Frontal cortex (tissue), 3 donors: ENCODE measurements at regions not wholly inside any gene's neighbourhood (a gene's known extent, or its start where the extent isn't known, plus 50 kb on each side); places are given as distances from the start of the nearest gene placed in this dataset.
A peak's percentile ranks its signal among the peaks of the same experiment; 100 is the strongest.

ENCODE experiments used
- DNase-seq, 2 donors: peaks; one replicate each; pipeline ENCODE4 v3.0.0; 2012; ENCODE audit warnings: low spot score in 2 of 2
- FAIRE-seq: peaks from 2 replicates; lab custom pipeline; 2012; peaks lifted over from hg19 to GRCh38; lab: Jason Lieb, UNC
- donor health status: control.
- donor health status: control.
- donor health status: control.

DNA sequence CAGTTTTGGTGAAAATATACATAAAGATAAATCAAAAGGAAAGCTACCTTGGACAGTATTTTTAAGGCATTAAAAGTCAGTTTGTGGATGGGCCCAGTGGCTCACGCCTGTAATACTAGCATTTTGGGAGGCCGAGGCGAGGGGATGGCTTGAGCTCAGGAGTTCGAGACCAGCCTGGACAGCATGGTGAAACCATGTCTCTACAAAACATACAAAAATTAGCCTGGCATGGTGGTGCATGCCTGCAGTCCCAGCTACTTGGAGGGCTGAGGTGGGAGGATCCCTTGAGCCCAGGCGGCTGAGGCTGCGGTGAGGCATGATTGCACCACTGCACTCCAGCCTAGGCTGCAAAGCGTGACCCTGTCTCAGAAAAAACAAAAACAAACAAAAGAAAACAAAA lies 1253.8 kb downstream of the MRPL39 start:
- DNase-seq (no peak), FAIRE-seq (no peak)

DNA sequence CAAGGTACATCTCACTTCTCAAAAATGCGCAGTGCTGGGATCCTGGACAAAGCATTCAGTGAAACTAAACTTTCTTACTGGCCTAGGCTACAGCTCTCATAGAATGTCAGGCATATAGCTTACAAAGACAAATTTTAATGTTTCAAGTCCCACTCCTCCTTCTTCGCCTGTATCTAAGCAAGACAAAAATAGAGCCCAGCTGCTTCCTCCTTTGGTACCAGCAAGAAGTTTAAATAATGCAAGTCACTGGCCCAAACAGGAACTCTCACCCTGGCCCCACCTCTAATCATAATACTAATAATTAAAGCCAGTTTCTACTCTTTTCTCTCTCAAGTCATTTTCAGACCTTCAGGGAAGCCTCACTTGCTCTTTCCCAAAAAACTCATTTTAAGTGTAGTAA lies 1267.9 kb downstream of the MRPL39 start:
- DNase-seq (no peak), FAIRE-seq (no peak)

DNA sequence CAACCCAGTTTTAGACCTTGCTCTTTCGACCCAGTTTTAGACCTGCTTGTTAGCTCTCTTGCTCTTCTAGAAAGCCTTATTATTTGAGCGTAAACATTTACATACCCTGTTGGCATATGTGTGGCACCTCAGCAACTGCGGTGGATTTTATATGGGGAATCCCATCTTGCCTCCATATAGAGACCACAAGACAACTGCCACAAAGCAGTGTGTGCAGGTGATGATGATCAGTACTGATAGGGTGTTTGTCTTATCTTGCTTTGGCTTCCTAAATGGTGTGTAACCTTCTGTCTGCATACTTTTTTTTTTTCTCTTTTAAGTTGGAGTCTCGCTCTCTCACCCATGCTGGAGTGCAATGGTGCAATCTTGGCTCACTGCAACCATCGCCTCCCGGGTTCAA lies 1270.8 kb downstream of the MRPL39 start:
- no peak for DNase-seq
- no peak for FAIRE-seq

DNA sequence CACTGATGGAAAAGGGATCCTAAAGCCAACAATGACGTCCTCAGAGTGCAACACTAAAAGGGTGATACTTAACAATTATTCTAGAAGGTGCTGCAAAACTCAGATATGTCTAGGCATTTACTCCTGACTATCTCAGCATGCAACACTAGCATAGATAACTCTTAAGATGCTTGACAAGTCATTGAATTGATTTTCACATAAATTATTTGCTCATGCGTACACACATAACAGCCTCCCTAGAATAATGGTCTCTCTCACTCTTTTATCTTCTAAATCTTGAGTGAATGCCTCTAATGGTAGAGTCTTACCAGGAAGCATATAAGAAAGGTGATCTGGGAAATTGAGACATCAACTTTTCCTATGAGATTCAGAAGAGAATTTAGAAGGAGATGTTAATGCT lies 1283.7 kb downstream of the MRPL39 start:
- FAIRE-seq (no peak), DNase-seq (no peak)

DNA sequence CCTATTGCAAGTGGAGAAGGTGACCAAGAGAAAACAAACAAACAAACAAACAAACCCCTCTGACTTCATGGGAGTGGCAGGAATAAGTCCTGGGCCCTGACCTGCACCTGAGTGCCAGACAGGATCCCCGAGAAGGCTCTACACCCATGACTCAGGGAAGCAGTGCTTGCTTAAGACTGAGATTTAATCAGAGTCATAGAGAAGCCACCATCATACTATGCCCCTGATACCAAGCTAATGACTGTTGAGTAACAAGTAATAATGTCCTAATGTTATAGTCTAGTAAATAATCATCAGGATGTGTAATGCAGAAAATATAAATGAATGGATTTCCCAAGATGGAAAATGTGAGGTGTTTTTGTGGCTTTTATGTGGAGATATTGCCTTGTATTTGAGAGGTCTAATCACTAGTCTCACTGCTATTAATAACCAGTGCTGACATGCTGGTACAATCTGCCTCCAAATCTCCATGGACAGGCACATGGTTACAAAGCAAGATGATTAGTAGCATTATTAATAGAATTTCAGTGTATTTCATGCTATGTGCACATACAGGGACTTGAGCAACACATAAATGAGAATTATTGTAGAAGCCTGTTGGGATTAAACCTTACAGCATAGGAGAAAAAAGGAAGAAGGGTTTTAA lies 1290.9 kb downstream of the MRPL39 start:
- no peak for DNase-seq
- FAIRE-seq, result no peak

DNA sequence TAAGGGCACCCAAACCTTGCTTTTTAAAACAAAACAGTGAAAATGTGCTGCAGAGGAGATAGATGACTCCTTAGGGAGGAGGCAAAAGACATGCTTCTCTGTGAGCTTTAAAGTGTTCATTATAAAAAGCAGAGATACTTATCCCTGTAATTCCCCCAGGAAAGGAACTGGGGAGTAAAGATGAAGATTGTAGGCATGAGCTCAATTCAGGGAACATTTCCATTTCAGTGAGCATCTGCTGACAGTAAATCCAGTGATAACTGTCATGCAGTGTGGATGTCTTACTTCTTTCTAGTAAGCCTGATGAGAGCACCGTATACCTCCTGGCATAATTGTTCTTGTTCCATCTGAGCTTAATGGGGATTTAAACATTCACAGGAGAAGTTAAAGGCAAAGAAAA lies 1296.5 kb downstream of the MRPL39 start:
- DNase-seq (no peak), FAIRE-seq (no peak)

DNA sequence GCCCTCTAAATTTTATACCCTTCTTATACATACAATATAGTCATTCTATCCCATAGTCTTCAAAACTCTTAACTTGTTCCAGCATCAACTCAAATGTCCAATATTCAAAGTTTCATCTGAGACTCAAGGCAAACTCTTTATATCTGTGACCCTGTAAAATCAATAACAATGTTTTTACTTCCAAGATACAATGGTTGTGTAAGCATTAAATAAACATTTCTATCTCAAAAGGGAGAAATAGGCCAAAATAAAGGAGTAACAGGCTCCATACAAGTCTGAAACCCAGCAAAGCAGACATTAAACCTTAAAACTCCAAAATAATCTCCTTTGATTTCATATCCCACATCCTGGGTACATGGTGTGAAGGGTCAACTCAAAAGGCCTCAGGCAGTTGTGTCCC lies 1299.1 kb downstream of the MRPL39 start:
- no peak for FAIRE-seq

DNA sequence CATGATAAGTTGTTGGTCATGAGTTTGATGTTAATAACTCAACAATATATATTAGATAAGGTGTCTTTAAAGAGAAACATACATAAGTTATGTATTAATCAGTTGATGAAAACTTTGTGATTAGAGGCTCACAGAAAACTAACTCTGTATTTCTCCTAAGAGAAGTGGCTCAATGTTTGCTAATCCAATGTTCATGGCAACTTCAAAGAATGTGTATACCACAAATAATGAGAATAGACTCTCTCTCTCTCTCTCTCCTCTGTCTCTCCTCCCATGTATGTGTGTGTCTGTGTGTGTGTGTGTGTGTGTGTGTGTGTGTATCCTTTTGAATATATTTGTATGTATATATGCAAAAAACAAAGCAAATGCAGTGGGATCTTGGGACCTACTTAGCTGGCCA lies 1304.9 kb downstream of the MRPL39 start:
- DNase-seq (no peak), FAIRE-seq (no peak)

More for the DNA sequence above, 1299.1 kb downstream of the MRPL39 start:
- DNase-seq, result no peak

DNA sequence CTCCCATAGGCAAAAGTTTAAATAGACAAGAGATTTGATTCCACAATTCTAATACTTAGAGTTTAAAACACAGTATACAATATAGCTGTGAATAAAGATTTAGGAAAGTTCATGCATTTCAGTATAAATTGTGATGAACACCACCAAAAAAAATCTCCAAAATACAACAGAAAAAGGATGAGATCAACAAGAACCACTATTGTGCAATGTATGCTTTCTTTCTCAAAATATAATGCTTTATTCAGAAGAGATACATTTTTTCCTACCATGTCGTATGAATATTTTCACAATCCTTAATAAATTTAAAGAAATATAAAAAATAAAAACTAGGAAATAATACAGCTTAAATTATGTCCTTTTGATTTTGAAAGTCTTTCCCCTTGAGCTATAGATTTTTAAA lies 1309.2 kb downstream of the MRPL39 start:
- FAIRE-seq (no peak), DNase-seq (no peak)

DNA sequence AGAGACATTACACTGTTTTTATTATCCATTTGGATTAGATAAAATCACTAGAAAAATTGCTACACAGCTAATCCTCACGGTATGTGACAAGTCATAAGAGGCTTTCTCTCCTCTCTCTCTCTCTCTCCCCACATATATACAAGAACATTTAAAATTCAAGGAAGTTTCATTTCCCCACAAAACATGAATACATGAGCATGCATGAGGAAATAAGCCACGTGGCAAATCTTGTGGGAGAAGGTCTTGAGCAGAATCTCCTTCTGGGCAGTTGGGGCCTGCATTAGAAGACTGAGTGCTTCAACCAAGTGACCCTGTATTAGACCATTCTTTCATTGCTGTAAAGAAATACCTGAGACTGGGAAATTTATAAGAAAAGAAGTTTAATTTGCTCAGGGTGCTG lies 1313.1 kb downstream of the MRPL39 start:
- FAIRE-seq (no peak), DNase-seq (no peak)

DNA sequence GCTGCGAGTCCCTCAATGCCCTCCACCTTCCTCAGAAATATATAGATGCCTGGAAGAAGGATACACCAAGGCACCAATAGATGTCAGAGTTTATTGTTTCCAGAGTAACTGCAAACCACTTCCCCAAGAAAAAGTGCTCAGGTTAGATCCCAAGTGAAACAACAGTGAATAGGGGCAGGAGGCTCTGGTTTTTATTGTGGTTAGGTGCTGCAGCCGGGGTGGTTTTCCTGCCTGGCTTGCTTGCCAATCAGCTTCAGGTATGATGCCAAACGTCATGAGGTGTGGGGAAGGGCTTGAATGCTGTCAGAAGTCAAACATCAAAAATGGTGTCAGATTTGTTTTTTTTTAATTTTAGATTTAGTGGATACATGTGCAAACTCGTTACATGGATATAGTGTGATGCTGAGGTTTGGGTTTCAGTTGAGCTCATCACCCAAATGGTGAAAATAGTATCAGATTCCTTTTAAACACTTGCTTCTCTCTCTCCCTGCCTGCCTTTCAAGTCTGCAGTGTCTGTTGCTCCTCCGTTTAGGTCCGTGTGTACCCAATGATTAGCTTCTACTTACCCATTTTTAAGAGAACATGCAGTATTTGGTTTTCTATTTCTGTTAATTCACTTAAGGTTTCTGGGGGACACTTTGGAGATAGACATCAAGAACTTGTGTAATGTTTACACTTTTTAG lies 1317.0 kb downstream of the MRPL39 start:
- no peak for DNase-seq
- FAIRE-seq, result no peak

DNA sequence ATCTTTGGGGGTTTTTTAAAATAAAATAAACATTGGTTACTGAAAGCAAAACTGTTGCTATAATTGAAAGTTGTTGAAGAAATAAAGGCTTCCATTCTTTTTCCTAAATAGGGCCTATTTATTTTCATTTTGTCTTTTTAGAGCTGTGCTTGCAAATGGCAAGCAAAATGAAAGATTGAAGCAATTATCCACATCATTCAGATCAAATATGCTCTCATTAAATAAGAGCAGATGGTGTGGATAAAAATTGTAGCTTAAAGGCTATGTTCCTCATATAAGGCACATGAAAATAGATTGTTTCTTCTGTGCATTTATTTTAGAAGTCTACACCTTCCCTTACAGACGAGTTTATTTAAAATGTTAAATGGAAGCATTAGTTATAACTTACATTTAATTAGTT lies 1317.7 kb downstream of the MRPL39 start:
- FAIRE-seq (peak; percentile 70), DNase-seq (no peak)

DNA sequence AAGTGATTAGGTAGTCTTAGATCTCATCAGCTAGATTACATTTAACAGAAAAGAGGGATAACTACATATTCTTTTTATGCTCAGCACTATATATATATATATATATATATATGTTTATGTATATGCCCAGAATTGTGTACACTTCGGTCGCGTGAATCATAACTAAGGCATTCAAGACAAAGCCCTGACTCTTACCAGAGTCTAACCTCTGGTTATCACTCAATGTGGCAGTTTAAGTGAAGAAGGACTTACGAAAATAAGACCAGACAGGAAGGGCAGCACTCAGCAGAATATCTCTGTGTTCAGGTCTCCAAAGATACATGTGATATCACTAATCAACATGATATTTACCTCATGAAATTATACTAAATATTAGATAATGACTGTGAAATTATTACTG lies 1326.7 kb downstream of the MRPL39 start:
- DNase-seq (no peak), FAIRE-seq (no peak)

DNA sequence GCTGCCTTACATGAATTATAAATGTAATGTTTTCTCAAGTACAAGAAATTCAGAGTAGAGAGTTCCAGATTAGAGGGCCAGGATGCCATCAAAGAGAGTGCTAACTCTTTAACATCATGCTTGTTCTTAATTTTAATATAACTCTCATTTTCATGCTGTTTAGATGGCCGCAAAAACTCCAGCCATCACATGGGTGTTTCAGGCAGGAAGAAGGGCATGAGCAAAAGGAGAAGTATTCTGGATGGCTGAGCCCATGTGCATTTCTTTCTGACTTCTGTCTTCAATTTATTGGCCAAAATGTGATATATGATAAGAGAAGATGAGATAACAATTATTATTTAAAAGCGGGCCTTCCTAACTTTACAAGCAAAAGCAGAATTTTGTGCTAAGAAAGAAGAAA lies 1328.6 kb downstream of the MRPL39 start:
- DNase-seq, result no peak
- no peak for FAIRE-seq

DNA sequence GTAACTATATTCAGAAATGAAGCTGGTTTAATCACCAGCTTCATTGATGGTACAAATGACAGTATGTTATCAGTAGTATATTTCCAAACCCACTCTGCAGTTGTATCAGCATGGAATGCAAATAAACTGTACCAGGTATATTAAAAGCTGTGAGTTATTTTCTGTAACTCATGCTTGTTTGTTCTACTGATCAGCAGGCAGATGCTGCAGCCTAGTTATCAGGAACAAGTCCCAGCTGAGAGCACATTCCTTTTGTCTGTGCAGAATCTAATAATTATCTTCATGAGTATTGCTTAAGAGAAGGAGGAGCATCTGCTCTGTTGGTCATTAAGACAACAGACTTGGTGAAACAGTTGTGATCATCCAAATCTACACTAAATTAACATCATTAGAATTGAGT lies 1331.1 kb downstream of the MRPL39 start:
- no peak for DNase-seq
- FAIRE-seq, result no peak

DNA sequence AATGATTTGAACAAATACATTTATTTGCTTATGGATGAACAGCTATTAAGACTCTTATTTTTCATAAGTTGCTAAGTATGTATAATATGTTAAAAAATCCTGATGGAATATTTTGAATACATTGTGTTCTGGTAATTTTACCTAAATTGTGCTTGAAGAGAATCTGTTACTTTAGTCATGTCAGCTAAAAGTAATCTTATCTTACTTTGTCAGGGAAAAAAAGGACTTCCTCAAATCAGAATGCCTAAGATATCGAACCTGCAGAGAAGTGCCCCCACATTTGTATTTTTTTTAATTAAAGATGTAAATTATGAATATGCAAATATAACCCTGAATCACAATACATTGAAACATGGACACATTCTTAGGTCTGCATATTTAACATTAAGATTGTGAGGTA lies 1331.7 kb downstream of the MRPL39 start:
- no peak for FAIRE-seq

DNA sequence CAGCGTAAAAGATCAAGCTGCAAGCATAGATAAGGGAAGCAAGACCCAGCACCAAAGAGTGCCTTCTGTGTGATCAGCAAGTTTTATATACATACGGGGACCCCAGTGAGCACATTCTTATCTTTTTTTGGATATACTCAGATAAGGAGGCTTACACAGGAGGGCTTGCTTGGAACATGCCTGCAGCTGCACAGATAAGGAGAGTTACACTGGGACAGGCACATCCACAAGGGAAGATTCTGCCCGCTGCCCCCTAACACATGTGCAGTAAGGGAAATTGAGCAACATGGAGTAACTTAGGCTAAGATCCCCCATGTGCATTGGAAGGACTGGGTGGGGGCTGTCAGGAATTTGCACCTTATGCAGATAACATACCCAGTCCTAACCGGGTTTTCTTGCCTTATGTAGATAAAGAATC lies 1334.8 kb downstream of the MRPL39 start:
- DNase-seq, result no peak
- no peak for FAIRE-seq

More for the DNA sequence above, 1331.7 kb downstream of the MRPL39 start:
- no peak for DNase-seq

DNA sequence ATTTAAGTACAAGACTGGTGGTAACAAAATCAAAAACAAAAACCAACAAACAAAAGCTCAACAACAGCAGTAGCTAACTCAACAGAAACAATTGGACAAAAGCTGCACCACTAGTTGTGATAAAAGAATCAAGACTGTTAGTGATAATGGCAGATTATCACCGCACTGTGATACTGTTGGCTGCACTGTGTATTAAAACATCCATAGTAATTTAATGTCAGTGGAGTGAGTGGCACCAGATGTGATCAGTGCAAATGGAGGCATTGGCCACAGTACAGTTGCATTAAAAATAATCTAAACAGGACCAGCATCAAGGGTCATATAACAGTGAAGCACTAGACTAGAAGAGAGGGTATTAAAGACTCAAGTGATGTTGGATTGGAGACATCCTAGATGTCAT lies 1341.3 kb downstream of the MRPL39 start:
- DNase-seq (no peak), FAIRE-seq (no peak)

DNA sequence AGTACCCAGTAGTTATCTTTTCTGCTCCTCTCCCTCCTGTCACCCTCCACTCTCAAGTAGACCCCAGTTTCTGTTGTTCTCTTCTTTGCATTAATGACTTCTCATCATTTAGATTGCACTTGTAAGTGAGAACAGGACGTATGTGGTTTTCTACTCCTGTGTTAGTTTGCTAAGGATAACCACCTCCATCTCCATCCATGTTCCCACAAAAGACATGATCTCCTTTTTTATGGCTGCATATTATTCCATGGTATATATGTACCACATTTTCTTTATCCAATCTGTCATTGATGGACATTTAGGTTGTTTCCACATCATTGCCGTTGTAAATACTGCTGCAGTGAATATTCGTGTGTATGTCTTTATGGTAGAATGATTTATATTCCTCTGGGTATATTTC lies 1346.5 kb downstream of the MRPL39 start:
- no peak for FAIRE-seq

DNA sequence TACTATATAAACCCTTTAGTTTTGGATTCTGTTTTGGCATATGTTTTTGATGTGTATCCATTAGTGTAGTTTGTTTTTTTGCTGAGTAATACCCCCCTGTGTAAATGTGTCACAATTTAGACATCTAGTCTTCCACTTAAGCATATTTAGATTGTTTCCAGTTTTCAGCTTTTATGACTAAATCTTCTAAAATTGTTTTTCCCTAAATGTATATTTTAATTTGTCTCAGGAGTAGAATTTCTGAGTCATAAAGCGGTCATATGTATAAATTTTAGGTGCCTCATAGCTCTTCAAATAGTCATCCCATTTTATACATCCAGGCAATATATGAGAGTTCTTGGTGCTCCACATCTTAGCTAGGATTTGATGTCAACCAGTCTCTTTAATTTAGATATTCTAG lies 1348.0 kb downstream of the MRPL39 start:
- DNase-seq, result no peak
- no peak for FAIRE-seq

More for the DNA sequence above, 1346.5 kb downstream of the MRPL39 start:
- DNase-seq, result no peak

DNA sequence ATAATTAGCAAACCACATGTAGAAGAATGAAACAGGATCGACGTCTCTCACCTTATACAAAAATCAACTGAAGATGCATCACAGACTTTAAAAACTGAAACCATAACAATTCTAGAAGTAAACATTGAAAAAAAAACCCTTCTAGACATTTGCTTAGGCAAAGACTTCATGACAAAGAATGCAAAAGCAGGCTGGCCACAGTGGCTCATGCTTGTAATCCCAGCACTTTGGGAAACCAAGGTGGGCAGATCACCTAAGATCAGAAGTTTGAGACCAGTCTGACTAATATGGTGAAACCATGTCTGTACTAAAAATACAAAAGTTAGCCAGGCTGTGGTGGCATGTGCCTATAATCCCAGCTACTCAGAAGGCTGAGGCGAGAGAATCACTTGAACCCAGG lies 1351.7 kb downstream of the MRPL39 start:
- DNase-seq, result no peak
- FAIRE-seq, result no peak

DNA sequence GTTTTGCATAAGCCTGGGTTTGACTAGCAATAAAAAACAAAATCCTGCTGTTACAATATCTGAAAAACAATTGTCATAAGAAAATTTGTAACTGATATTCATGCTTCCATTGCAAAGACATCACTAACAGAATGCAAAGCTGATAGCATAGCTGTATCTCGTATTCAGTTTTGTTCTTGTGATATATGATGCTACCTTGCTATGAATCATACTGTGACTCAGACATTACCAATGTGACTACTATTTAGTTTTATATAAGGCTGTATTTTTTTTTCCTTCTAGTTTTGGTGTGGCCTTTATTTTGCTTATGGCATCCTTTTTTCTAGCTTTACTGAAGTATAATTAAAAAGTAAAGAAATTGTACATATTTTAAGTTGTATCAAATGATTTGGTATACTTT lies 1381.8 kb downstream of the MRPL39 start:
- FAIRE-seq, result no peak

More for the DNA sequence above, 1381.8 kb downstream of the MRPL39 start:
- no peak for DNase-seq
